ENCODE measurements at regions not wholly inside any gene's neighbourhood (a gene's known extent, or its start where the extent isn't known, plus 50 kb on each side); places are given as distances from the start of the nearest gene placed in this dataset.

DNA sequence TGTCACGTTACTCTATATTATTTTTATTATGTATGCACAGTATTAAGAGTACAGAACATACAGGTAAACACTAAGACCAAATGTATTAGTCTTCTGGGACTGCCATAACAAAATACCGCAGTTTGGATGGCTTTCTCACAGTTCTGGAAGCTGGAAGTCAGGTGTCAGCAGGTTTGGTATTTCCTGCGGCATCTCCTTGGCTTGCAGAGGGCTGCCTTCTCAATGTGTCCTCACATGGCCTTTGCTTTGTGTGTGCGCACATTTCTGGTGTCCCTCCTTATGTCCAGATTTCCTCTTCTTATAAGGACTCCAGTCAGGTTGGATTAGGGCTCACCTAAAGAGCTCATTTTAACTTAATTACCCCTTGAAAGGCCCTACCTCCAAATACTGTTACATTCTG, 53.8 kb upstream of the CPOX start:
- TF ChIP-seq CTCF (IDR thresholded peaks at IDR 0.05) = no peak
- TF ChIP-seq POLR2AphosphoS5 (IDR thresholded peaks at IDR 0.05; ENCODE audit: low read depth, low read length) = no peak
- no peak for TF ChIP-seq SIN3A (IDR thresholded peaks at IDR 0.05; ENCODE audit: borderline replicate concordance, insufficient read depth, low read depth, low read length)

Measured in Panc1 (cell line).